AG04450 (cell line): ENCODE measurements at regions not wholly inside any gene's neighbourhood (a gene's known extent, or its start where the extent isn't known, plus 50 kb on each side); places are given as distances from the start of the nearest gene placed in this dataset.

ENCODE experiments used
- CTCF ChIA-PET: fragments of 300-600, 350-600 bp; formaldehyde crosslinking; extraction: SDS; loops from one replicate; lab custom pipeline; 2022; ENCODE audit warnings: antibody characterized with exemption, inconsistent platforms; lab: Charles Lee
- POLR2A ChIA-PET: fragments of 350-600 bp; formaldehyde crosslinking; extraction: SDS; loops from one replicate; lab custom pipeline; 2021; ENCODE audit warnings: antibody characterized with exemption, inconsistent platforms; lab: Yijun Ruan, JAX
- DNase-seq: peaks from one replicate; pipeline ENCODE4 v3.0.0-alpha.2; 2011; ENCODE audit warnings: low read depth, low spot score
- H3K27ac ChIP-seq: one replicate; pipeline ENCODE4 v1.5.1; 2012; ENCODE audit warnings: low read depth, low read length, control low read depth
- H3K27me3 ChIP-seq: one replicate; pipeline ENCODE4 v1.6.0; 2012; ENCODE audit warnings: low read length; ENCODE audit not compliant: control insufficient read depth, insufficient read depth
- H3K4me3 ChIP-seq: 2 replicates; pipeline ENCODE4 v1.5.1; 2011; ENCODE audit warnings: mild to moderate bottlenecking, low read depth, low read length, control low read depth
- H3K9me3 ChIP-seq: 2 replicates; pipeline ENCODE4 v1.5.1; 2012; ENCODE audit warnings: low read length; ENCODE audit not compliant: control insufficient read depth, insufficient read depth
- CTCF ChIP-seq: IDR thresholded peaks from 2 replicates; pipeline ENCODE4 v1.5.1; 2011; ENCODE audit warnings: low read depth, low read length, control low read depth, inconsistent platforms

- ChIA-PET POLR2A (interaction anchor here (0.6 kb wide), 1 partner anchor 122 kb away, joined by 3 read pairs; no protein-coding TSS in a partner anchor), CTCF (no interaction called here)
- no peak overlapping the region for H3K4me3 ChIP-seq
- no peaks in the 10 kb centered on the region for H3K9me3 ChIP-seq
- no peak overlapping the region for H3K27ac ChIP-seq
- TF ChIP-seq CTCF = peak; percentile 49
- H3K27me3 ChIP-seq = no peaks in the 10 kb centered on the region
- no peak for DNase-seq
Observed at GRCh38 chr4:111475001-111475400, 670.3 kb upstream of the FAM241A start.

GRCh38 chr4:111475666-111476065 is 669.6 kb upstream of the FAM241A start:
- POLR2A ChIA-PET = interaction anchor here (0.6 kb wide), 1 partner anchor 122 kb away, joined by 3 read pairs; no protein-coding TSS in a partner anchor
- no peak overlapping the region for H3K4me3 ChIP-seq
- TF ChIP-seq CTCF = no peak
- H3K27me3 ChIP-seq = no peaks in the 10 kb centered on the region
- DNase-seq = no peak
- no peak overlapping the region for H3K27ac ChIP-seq
- H3K9me3 ChIP-seq = no peaks in the 10 kb centered on the region
- CTCF ChIA-PET = no interaction called here

- Histone ChIP-seq H3K4me3 (no peak overlapping the region), H3K27me3 (no peaks in the 10 kb centered on the region), H3K27ac (no peak overlapping the region), H3K9me3 (no peaks in the 10 kb centered on the region)
- no peak for TF ChIP-seq CTCF
- no peak for DNase-seq
- ChIA-PET CTCF (no interaction called here), POLR2A (no interaction called here)
Observed at GRCh38 chr4:111480510-111480909, 664.7 kb upstream of the FAM241A start.

DNA sequence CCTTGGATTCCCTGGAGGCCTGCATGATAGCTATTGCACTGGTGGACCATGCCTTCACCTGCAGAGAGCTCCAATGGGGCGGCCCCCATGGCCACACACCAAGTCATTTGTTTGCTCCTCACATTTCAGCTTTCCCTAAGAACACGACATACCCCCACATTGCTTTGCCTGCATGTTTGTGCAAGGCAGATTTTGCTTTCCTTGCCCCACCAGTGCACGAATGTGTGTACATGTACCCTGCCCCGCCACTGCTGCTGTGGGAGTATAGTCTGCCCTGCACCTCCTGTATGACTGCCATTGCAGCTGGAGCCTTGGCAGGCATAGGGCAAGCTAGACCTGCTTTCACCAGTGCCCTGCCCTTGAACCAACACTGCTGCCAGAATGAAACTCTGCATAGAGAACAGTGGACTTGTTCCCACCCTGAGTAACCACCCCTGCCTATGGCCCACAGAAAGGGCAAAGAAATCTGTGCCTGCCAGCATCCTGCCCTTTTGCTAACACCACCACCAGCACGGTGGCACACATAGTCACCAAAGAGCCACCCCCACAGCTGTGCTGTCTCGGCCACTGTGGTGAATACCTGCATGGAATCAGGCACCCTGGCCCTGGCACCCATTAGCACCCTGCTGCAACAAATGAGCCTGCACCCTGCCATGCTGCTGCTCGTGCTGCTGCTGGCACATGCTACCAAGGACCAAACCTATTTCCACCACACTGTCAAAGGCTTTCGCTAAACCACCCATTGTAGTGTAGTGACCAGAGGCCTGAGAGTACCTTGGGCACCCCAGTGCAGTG is 661.7 kb upstream of the FAM241A start:
- ChIA-PET CTCF (no interaction called here), POLR2A (interaction anchor here (0.7 kb wide), 1 partner anchor 72 kb away, joined by 4 read pairs; no protein-coding TSS in a partner anchor)
- no peak overlapping the region for H3K27ac ChIP-seq
- H3K4me3 ChIP-seq = no peak overlapping the region
- no peak for TF ChIP-seq CTCF
- H3K9me3 ChIP-seq = no peaks in the 10 kb centered on the region
- DNase-seq = no peak
- no peaks in the 10 kb centered on the region for H3K27me3 ChIP-seq

DNA sequence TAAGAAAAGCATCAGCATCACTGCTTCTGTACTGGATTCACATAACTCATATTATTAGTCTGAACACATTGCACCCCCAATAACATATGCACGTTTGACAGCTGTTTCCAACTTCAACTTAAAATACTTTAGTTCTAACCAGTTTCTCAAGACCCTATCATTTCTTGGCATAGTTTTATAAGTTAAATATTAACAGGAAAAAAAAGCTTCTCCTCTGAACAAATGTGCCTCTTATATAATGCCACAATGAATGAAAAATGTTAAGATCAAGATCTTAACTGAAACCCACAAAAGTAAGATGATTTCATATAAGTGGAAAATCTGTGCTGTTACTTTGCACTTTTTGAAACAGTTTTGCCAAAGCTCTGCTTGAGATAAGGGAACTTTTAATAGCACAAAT is 652.8 kb upstream of the FAM241A start:
- TF ChIP-seq CTCF = no peak
- Histone ChIP-seq H3K27ac (no peak overlapping the region), H3K9me3 (no peaks in the 10 kb centered on the region), H3K27me3 (no peaks in the 10 kb centered on the region), H3K4me3 (no peak overlapping the region)
- CTCF ChIA-PET = no interaction called here
- POLR2A ChIA-PET = no interaction called here
- DNase-seq = no peak
